HUES64 (cell line): ENCODE measurements at regions not wholly inside any gene's neighbourhood (a gene's known extent, or its start where the extent isn't known, plus 50 kb on each side); places are given as distances from the start of the nearest gene placed in this dataset.

Experiments
- H3K27ac ChIP-seq: 2 replicates; pipeline ENCODE4 v1.7.0; 2013; ENCODE audit warnings: low read depth, low read length, inconsistent platforms
- H3K27me3 ChIP-seq: 2 replicates; pipeline ENCODE4 v1.6.1; 2013; ENCODE audit warnings: mild to moderate bottlenecking, low read length; ENCODE audit not compliant: insufficient read depth
- H3K36me3 ChIP-seq: 2 replicates; pipeline ENCODE4 v1.6.1; 2013; ENCODE audit warnings: mild to moderate bottlenecking, low read length; ENCODE audit not compliant: insufficient read depth
- H3K4me1 ChIP-seq: 2 replicates; pipeline ENCODE4 v1.6.1; 2013; ENCODE audit warnings: mild to moderate bottlenecking, low read length, moderate library complexity; ENCODE audit not compliant: insufficient read depth
- H3K4me3 ChIP-seq: 2 replicates; pipeline ENCODE4 v1.5.1; 2013; ENCODE audit warnings: mild to moderate bottlenecking, low read length, moderate library complexity
- H3K9ac ChIP-seq: 2 replicates; pipeline ENCODE4 v1.6.1; 2013; ENCODE audit warnings: mild to moderate bottlenecking, low read depth, low read length
- H3K9me3 ChIP-seq: 2 replicates; pipeline ENCODE4 v1.6.1; 2013; ENCODE audit warnings: low read depth, low read length; ENCODE audit not compliant: insufficient read depth
- WGBS: fragments of 150-250, 120-280 bp; methylation state at CpG from one replicate; pipeline ENCODE4 v1.1.7; 2013; ENCODE audit warnings: missing lambda C conversion rate; 5-methylcytosine and 5-hydroxymethylcytosine counted together

DNA sequence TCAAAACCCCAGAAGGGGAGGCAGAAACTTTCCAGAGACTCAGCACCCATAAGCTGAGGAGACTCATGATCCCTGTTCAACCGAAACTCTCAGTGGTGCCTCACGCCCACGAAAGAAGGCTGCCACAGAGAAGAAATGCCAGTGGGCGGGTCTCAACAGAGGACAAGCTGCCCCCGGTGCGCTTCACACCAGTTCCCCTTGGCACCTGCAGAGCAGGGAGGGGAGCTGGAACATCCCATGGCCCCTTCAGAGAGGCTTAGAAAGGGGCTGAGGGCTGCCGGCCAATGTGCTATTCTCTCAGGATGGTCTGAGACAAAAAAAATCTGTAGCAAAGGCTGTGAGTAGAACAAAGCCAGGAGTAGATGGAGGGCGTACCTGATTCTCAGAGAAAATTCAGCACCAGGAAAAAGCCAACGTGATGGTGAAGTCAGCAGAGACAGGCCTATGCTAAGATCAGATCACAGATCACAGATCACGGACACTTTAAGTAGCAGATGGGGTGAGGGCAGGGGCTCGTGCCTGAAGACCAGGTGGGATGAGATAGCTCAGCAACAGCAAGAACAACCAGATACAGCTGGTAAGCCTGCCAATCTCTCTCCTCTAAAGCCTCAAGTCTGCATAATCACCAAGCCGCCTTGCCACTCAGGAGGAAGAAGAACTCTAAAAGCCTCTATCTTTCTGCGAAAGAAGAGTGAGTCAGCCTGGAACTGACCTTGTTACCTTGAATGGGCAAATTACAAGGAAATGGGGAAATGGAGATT, 206.4 kb upstream of the GRIP1 start:
- Histone ChIP-seq H3K27me3 (no peaks in the 10 kb centered on the region), H3K27ac (peak overlapping the region; percentile 23), H3K36me3 (no peaks in the 10 kb centered on the region), H3K9me3 (no peaks in the 10 kb centered on the region), H3K9ac (no peak overlapping the region), H3K4me3 (no peak overlapping the region), H3K4me1 (peaks cover 24% of the 10 kb centered on the region)
- WGBS, result 81% methylated on average over 13 of the region's 13 CpGs

DNA sequence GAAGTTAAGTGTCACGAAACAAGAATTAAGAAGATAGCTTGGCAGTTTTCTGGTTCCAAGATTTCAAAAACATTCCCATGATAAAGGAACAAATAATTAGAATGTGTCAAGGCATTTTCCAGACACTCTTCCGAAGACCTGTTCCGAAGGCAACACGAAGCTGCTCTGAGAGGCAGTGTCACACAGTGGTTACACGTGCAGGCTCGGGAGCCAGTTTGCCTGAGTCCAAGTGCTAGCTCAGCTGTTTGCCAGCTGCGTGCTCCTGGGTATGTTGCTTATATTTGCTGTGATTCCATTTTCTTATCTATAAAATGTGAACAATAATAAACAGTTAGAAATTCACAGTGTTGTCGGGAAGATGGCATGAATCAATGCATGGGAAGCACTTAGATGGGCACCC, 217.9 kb upstream of the GRIP1 start:
- H3K27me3 ChIP-seq, result no peaks in the 10 kb centered on the region
- WGBS, result 89% methylated on average over 8 of the region's 8 CpGs
- H3K36me3 ChIP-seq, result no peaks in the 10 kb centered on the region

DNA sequence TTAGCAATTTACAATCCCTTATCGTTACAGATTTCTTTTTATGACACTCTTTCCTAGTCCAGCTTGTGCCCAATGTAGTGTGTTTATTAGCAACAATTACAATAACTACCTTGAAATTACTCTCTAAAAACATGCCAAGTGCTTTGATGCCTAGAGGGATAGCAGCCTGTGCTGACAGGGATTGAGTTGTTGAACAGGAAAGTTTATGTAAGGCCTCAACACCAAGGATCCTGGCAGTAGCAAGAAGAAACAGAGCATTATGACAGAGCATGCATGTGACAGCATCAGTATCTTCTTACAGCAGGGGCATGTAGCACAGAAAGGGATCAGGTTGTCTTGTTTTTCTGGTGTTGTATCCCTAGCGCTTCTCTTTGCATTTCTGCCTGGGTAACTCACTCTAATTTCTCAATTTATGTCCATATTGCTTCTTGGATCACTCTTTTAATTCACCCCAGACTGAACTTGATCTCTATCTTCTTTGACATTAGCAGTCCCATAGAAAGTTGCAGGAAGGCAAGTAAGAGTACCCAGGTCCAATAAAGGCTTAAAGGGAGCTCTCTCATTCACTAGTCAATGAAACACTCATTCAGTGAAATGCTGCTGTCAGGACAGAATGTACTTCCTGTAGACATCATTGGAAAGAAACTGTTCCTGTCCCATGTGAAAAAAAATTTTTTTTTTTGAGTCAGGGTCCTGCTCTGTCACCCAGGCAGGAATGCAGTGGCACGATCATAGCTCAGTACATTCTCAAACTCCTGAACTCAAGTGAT, 220.0 kb upstream of the GRIP1 start:
- Histone ChIP-seq H3K36me3 (no peaks in the 10 kb centered on the region), H3K27ac (no peak overlapping the region), H3K4me3 (no peak overlapping the region), H3K9me3 (no peaks in the 10 kb centered on the region), H3K4me1 (peaks cover 11% of the 10 kb centered on the region; the same call in 1 of the 2 replicates), H3K9ac (no peak overlapping the region), H3K27me3 (no peaks in the 10 kb centered on the region)
- 95% methylated on average over 2 of the region's 3 CpGs for WGBS

More for the DNA sequence above, 217.9 kb upstream of the GRIP1 start:
- H3K4me3 ChIP-seq, result no peak overlapping the region
- H3K4me1 ChIP-seq, result peaks cover 11% of the 10 kb centered on the region; the same call in 1 of the 2 replicates
- no peak overlapping the region for H3K9ac ChIP-seq
- no peaks in the 10 kb centered on the region for H3K9me3 ChIP-seq
- H3K27ac ChIP-seq, result no peak overlapping the region

DNA sequence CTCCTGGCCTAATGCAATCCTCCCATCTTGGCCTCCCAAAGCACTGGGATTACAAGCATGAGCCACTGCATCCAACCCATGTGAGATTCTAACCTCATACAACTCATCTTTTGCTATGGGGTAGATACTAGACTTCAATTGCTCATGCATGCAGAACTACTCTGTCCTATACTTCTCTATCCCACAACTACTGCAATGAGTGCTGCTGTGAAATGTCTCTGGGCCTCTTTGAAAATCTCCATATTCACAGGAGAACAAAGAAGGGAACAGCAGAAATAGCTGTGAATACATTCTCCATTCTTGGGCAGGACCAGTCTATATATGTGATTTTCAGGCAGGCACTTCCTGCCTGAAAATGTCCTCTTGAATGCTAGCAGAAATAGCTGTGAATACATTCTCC, 220.7 kb upstream of the GRIP1 start:
- peaks cover 11% of the 10 kb centered on the region; the same call in 1 of the 2 replicates for H3K4me1 ChIP-seq
- H3K27ac ChIP-seq, result no peak overlapping the region
- no peaks in the 10 kb centered on the region for H3K9me3 ChIP-seq
- no peaks in the 10 kb centered on the region for H3K36me3 ChIP-seq
- H3K4me3 ChIP-seq, result no peak overlapping the region
- H3K27me3 ChIP-seq, result no peaks in the 10 kb centered on the region
- no peak overlapping the region for H3K9ac ChIP-seq

DNA sequence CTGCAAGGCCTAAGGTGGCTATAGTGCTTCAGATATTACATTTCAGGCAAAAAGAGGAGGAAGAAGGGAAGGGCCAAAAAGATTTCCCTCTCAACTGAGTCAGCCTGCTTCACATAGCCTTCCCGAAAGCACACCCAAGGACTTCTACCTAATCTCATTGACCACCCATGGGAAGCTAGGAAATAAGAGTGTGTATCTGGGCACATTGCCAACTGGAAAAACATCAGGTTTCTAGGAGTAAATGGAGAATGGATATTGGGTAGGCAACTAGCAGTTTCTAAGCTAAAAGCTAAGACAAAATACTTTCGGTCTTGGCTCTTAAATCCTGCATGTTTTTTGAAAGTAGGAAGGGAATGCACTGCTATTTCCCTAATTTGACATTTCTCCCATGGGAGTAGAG, 221.7 kb upstream of the GRIP1 start:
- no peaks in the 10 kb centered on the region for H3K27me3 ChIP-seq
- no peaks in the 10 kb centered on the region for H3K36me3 ChIP-seq
- no peak overlapping the region for H3K27ac ChIP-seq
- H3K4me1 ChIP-seq, result peaks cover 11% of the 10 kb centered on the region; the same call in 1 of the 2 replicates
- WGBS, result 87% methylated on average over 1 of the region's 2 CpGs
- no peak overlapping the region for H3K4me3 ChIP-seq
- H3K9me3 ChIP-seq, result no peaks in the 10 kb centered on the region
- no peak overlapping the region for H3K9ac ChIP-seq

DNA sequence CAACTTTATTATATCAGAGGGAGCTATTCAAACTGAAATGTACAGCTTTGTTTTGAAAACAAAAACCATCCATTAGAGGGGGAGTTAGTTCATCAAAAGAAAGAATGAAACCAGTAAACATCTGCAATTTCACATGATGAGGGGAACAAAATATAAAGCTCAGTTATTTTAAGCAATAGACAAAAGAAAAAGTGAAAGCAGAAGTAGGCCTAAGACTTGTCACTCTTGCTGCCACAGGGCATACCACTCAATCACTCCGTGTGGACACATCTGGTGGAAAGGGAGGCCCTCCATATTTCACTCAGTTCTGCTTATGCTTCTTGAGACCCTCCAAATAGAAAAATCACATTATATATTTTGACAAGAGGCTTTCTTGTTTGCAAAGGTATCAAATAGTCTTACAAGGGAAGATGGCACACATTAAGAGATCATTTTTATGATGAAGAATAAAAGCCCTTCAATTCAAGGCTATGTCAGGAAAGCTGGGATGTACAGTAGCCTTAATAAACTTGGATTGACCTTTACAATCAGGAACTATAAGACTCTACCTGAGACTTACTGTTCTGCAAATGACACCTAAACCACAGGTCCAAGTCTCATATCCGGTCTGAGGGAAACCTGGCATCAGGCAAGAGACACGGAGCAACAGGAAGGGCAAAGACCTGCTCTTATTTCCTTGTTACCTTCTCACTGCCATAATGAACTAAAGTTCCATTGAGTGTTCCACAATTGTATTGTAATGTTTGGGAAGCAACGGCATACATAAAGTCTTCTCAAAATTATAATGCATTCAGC, 222.5 kb upstream of the GRIP1 start:
- no peak overlapping the region for H3K9ac ChIP-seq
- H3K9me3 ChIP-seq, result no peaks in the 10 kb centered on the region
- H3K27me3 ChIP-seq, result no peaks in the 10 kb centered on the region
- H3K36me3 ChIP-seq, result no peaks in the 10 kb centered on the region
- peaks cover 7% of the 10 kb centered on the region; the same call in 1 of the 2 replicates for H3K4me1 ChIP-seq
- 83% methylated on average over 4 of the region's 4 CpGs for WGBS
- H3K4me3 ChIP-seq, result no peak overlapping the region
- no peak overlapping the region for H3K27ac ChIP-seq

DNA sequence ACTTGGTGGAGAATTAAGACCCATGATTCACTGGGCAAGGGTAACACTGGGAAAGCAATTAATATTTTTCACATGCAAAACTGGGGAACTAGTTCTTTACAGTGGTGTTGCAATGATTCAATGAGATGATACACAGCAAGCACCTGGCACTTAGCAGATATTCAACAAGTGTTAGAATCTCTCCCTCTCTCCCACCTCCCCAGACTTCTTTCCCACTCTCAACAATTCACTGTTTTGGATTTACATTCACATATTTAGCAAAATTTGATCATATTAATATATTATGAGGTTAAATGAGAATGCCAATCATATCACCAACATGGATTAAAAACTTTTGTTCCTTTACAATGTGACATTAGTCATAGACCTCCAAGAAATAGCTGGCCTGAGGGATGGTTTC, 223.1 kb upstream of the GRIP1 start:
- Histone ChIP-seq H3K9me3 (no peaks in the 10 kb centered on the region), H3K9ac (no peak overlapping the region), H3K36me3 (no peaks in the 10 kb centered on the region), H3K27ac (no peak overlapping the region), H3K4me3 (no peak overlapping the region), H3K27me3 (no peaks in the 10 kb centered on the region), H3K4me1 (peaks cover 5% of the 10 kb centered on the region; the same call in 1 of the 2 replicates)

DNA sequence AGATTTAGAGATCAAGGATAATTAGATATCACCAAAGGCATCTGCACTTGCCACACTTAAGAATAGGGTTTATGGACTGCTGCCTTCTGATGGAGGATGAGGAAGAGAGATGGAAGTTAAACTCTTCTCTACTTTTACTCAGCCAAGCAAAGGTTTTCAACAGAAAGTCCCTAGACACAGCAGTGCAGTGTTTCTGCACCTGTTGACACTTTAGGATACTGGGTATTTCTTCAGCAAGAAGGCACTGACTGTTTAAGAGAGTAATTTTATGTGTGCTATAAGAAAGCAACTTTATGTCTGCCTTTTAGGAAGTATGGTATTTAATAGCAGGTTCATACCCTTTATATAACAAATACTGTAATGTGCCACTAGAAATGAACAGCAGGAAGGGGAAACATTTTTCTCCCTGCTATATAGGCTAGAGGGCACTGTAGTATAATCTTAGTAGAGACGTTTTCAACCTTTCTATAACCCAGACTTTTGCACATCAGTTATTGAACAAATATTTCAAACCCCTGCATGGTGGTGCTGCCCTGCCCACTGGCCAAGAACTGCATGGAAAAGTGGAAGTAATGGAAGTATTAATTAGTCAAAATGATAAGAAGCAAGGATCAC, 225.0 kb upstream of the GRIP1 start:
- WGBS, result no CpG with 5 or more reads among the region's 1 CpG
- H3K9ac ChIP-seq, result no peak overlapping the region
- H3K27me3 ChIP-seq, result no peaks in the 10 kb centered on the region
- H3K4me1 ChIP-seq, result peaks cover 5% of the 10 kb centered on the region; the same call in 1 of the 2 replicates
- H3K4me3 ChIP-seq, result no peak overlapping the region
- H3K36me3 ChIP-seq, result no peaks in the 10 kb centered on the region
- H3K27ac ChIP-seq, result no peak overlapping the region
- H3K9me3 ChIP-seq, result no peaks in the 10 kb centered on the region

DNA sequence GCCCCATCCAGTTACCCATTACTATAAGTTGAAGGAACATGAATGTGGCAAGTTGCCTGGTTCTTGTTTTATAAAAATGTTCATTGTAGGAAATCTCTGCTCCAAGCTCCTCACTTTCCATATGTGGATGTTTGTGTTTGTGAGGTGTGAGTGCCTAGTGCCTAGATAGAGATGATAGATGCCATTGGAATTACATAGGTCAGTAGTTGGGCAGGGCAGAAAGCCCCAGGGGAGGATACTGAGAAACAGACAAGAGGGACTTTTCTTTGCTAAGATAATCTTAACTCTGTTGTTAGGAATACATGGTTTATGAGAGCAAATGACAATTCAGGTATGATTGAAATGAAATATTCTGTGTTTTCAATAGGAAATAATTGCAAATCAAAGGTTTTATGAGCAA, 226.3 kb upstream of the GRIP1 start:
- no peak overlapping the region for H3K4me3 ChIP-seq
- no peak overlapping the region for H3K9ac ChIP-seq
- H3K4me1 ChIP-seq, result no peaks in the 10 kb centered on the region
- H3K9me3 ChIP-seq, result no peaks in the 10 kb centered on the region
- H3K27me3 ChIP-seq, result no peaks in the 10 kb centered on the region
- H3K36me3 ChIP-seq, result no peaks in the 10 kb centered on the region
- H3K27ac ChIP-seq, result no peak overlapping the region

DNA sequence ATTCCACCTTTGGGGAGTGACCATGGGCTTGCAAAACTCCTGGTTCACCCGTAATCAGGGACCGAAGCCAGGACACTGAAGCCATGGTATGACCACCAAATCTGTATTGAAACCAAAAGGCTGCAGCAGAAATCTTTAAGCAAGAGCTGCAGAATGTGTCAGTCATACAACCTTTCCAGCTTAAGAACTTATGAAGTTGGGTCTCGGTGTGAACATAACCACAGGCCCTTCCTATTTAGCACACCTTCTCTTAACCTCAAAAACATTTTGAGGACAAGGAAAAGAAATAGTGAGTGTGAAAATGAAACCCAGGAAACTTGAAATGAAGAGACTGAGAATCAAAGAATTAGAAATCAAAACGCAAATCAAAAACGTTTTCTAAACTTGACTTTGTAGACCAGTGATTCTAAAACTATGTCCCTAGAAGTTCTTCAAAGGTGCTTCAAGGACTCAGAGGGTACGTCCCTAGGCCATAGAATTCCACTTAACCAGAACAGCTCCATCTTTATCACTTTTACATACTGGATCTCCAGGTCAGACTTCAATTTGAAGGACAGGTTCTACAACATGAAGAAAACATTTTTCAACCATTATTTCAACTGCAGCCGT, 231.6 kb upstream of the GRIP1 start:
- no peaks in the 10 kb centered on the region for H3K9me3 ChIP-seq
- no peaks in the 10 kb centered on the region for H3K27me3 ChIP-seq
- H3K9ac ChIP-seq, result no peak overlapping the region
- no peak overlapping the region for H3K4me3 ChIP-seq
- no peaks in the 10 kb centered on the region for H3K36me3 ChIP-seq
- H3K27ac ChIP-seq, result no peak overlapping the region
- peaks cover 6% of the 10 kb centered on the region; the same call in 1 of the 2 replicates for H3K4me1 ChIP-seq
- 96% methylated on average over 7 of the region's 7 CpGs for WGBS
